ENCODE measurements at regions not wholly inside any gene's neighbourhood (a gene's known extent, or its start where the extent isn't known, plus 50 kb on each side); places are given as distances from the start of the nearest gene placed in this dataset.

DNA sequence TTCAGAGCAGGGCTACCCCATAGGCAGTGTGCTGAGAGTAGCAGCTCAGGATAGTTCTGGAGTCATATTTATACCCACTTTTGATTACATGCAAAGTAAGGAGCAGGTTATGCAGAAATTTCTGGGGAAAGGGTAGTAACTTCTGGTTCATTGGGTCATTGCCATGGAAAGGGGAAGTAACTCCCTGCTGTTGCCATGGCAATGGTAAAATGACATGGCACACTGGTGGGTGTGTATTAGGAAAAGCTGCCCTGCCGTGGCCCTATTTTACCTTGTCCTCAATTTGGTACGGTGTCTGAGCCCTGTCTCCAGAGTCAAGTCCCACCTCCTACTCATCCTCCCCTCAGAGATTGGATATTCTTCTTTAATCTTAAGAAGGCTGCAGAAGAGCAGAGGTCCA is 526.7 kb upstream of the TYRP1 start:
- peak; percentile 40 to 49 for DNase-seq

DNA sequence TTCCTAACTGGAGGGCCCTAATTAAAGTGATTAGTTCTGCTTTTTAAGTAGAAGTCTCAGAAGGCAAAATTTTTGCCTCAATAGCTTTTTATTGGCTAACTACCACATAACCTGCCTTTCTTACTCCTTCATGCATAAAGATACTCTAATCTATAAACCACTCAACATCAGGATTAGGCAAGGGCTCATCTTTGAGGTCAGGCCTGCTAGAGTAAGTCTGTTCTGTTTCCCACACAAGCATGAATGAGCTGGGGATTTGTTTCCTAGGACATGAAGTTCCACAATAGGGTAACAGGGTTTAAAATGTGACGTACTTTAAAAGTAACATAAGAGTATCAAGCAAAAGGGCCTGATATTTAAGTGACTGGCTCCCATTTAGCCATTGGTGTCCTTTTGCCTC is 522.7 kb upstream of the TYRP1 start:
- no peak for DNase-seq

DNA sequence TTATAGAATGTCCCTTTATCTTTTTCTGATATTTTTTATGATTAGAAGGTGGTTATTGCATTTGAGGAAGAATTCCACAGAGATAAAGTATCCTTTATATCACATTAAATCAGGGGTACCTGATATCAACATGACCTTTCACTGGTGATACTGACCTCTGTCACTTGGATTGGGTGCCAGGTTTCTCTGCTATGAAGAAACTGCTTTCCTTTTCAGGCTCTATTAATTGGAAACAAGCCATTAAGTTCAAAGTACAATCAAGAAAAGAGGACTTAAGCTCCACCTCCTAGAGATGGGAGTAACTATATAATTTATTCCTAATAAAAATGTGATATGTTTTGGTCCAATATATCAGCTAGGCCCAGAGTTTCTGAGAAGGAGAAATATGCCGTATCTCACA is 514.6 kb upstream of the TYRP1 start:
- DNase-seq, result no peak

DNA sequence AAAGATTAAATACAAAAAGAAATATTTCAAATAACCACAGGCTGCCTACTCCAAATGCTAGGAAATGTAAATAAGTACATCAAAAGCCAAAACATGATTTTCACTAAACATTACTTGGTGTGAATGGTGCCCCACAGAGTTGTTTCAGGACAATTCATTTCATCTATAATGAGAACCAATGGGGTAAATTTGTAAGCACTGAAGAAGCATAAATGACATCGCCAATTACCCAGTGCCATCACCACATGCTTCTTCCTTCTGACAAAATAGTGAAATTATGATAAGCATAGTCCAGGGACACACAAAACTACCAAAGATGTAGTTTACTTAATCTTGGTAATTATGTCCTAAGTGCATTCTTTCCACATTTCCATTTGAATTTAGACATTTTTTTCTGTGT is 510.4 kb upstream of the TYRP1 start:
- no peak for DNase-seq

DNA sequence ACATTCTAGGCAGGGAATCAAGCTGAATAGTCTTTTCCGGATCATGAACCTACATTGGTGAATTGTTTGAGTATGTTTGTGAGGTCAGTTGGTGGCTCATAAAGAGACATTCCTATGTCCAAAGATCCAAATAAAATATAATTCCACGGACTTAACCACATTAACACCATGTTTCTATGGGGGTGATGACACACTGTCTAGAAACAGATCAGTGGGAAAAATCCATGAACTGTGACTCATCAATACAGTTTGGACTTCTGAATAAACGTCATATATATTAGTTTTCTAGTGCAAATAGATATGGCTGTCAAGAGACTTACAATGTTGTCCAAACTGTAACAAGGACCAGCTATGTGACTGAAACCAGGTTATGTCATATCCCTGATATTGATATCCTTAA is 509.9 kb upstream of the TYRP1 start:
- no peak for DNase-seq

DNA sequence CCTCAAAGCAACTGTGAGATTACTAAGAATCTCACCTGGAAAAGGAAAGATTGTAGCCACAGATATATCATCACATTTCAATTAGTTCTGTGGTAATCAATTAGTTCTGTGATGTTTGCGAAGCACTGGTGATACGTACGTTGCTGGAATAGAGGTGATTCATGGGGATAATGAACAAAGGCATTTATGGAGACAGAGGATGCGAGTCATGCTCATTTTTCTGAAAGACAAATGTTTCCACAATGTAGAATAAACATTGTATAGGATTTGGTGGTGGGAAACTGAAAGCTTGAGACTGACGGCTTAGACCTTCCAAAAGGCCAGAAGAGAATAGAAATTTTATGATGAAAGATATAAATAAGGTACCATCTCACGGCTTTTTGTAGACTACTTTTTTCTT is 507.3 kb upstream of the TYRP1 start:
- no peak for DNase-seq

DNA sequence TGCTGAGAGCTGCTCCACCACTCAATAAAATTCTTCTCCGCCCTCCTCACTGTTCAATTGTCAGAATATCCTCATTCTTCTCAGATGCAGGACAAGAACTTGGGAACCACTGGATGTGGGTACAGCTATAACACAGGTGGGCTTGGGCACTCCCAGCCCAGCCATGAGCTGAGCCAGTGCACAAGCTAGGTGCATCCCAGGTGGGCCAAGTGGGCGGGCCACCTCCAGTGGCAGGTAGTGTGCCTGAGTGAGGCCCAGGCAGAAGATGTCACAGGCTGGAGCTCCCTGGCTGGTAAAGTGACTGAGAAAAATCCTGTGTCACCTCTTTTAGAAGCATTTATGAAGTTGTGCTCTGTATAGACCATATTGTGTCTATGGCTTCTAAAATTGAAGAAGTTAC is 501.6 kb upstream of the TYRP1 start:
- no peak for DNase-seq

DNA sequence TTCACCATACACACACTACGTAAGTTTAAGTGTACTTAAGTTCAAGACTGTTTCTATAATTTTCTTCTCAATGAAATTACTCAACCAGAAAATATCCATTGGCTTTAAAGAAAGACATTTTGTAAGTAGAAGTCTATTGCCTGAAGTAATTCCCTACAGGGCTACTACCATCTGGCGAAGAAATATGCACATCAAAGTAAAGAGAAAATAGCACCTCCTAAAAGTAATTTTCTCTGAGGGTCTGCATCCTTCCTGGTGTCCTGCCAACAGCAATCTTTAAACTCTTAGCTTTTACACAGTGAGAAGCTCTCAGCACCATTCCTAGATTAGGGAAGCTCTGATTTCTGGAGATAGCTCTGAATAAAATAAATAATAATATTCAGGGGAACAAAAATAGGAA is 498.5 kb upstream of the TYRP1 start:
- no peak for DNase-seq

DNA sequence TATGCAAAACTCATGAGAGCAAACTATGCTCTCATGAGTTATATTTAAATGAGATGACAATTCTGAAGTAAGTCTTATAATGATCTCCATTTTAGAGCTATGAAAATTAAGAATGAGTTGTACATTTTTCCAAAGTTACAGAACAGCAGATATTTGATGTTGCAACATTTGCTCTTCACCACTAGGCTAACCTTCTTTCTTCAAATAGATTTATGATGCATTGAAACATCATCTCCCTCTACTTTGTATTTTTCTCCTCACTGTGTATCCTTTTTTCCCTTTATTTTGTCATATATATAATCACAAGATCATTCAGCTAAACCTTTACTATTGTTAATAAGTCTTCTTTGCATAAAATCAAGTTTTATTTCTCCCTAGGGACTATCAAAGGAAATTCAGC is 497.7 kb upstream of the TYRP1 start:
- DNase-seq, result no peak

DNA sequence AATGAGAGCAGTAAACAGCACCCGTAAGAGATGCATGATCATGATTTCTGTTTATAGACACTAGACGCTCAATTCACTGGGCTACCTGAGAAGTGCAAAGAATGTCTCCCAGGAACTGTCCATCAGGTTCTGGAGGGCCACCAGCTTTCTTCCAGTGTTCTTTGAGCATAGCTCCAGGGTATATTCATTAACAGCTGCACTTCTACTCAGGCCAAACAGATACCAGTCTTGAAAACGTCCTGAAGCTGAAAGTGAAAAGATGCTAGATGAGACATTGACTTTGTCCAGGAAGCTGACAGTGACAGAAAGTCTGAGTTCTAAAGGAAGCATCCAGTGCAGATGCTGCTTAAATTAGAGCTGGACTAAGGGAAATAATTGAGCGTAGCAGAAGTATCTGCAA is 488.7 kb upstream of the TYRP1 start:
- DNase-seq, result no peak

DNA sequence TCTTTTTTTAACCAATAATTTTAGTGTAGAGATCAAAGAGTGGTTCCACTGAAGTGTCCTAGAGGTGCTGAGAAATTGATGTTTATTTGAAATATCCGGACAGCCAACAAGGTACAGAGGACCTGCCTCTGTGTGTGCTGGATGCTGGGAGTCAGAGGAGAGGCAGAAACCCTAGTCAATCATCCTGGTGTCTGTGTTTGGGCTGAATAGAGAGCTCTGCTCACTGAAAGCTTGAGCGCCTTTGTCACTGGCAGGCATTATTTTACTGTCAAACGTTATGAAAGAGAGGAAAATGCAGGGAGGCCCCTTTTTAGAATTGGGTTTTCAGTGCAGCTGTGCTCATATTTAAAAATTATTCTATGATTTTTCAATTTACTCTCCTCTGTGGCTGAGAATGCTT is 480.3 kb upstream of the TYRP1 start:
- no peak for DNase-seq

DNA sequence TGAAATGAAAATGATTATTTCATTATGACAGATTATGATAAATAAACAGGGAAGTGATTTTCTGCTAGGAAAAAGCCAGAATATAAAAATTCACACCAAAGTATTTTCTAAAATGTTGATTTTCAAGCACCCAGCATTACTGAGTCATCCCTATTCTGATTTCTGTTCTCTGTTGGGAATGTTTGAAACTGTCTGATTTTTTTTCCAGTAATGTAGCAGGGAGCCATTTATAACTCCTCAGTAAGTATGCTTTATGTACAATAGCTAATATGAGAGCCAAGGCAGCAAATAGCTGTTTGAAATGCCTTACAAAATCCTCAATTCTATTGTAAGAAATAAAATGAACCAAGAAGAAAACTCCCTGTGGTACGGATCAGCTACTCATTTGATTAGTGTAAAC is 471.7 kb upstream of the TYRP1 start:
- DNase-seq, result no peak

DNA sequence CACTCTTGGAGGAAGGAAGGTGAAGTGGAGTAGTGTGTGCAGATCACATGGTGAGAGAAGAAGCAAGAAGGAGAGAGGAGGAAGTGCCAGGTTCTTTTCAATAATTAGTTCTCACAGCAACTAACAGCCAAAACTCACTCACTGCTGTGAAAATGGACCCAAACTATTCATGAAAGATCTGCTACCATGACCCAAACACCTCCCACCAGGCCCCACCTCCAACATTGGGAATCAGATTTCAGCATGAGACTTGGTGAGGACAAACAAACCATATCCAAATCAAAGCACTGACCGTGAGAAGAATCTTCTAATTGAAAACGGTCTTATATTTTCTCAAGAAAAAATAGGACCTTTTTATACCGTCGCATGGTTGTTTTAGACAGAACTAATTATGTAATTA is 468.7 kb upstream of the TYRP1 start:
- no peak for DNase-seq

DNA sequence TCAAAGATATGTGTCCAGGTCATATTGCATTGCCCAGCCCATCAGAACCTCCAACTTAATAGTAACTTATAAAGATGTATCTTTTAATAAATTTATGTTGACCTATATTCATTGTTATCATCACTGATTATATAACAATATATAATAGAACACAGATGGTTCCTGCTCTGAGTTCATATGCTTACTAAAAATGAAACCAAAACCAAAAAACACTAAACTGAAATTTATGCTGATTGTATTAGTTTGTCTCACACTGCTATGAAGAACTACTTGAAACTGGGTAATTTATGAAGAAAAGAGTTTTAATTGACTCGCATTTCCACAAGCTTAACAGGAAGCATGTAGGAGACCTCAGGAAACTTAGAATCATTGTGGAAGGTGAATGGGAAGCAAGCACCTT is 462.5 kb upstream of the TYRP1 start:
- no peak for DNase-seq

DNA sequence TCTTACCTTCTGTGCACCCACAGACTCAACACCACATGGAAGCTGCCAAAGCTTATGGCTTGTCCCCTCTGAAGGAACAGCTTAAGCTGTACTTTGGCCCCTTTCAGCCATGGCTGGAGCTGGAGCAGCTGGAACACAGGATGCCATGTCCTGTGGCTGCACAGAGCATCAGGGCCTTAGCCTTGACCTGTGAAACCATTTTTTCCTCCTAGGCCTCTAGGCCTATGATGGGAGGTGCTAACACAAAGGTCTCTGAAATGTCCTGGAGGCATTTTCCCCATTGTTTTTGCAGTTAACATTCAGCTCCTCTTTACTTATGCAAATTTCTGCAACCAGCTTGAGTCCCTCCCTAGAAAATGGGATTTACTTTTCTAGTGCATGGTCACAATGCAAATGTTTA is 461.4 kb upstream of the TYRP1 start:
- no peak for DNase-seq

DNA sequence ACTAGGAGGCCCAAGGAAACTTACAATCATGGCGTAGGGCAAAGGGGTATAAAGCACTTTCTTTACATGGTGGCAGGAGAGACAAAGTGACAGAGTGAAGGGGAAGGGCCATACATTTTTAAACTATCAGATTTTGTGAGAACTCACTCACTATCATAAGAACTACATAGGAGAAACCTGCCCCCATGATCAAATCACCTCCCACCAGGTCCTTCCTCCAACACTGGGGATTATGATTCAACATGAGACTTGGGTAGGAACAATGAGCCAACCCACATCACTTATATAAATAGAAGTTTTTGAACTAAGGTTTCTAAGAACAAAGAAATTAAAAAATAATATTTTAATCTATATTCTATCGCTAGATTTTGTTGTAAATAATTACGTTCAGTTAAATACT is 460.3 kb upstream of the TYRP1 start:
- DNase-seq, result no peak

DNA sequence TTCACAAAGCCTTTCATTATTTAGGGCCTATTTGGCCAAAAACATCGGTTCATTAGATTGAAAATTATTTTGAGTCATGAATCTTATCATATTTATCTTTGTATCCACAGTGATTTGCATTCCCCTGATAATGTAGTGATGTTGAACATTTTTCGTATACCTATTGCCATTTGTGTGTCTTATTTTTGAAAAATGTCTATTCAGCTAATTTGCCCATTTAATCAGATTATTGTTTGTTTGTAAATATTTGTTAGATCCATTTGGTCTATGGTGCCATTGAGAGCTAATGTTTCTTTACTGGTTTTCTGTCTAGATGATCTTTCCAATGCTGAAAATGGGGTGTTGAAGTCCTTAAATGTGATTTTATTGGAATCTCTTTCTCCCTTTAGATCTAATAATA is 439.2 kb upstream of the TYRP1 start:
- no peak for DNase-seq

DNA sequence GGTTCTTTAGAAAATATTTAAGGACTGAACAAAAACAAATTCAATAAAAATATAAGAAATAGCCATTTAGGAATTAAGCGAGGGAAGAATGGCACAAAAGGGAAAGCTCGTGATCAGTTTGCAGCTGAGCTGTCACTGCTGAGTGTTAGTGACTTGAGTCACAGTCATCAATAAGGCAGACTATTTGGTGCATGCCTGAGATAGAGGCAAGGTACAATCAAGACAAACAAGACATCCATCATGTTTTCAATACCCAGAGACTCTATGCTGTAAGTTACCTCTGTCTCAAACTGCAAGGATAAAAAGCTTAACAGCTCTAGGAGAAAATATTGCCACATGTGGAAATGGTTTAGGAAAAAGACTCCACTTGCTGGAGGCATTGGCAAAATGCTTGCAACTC is 426.4 kb upstream of the TYRP1 start:
- DNase-seq, result no peak

DNA sequence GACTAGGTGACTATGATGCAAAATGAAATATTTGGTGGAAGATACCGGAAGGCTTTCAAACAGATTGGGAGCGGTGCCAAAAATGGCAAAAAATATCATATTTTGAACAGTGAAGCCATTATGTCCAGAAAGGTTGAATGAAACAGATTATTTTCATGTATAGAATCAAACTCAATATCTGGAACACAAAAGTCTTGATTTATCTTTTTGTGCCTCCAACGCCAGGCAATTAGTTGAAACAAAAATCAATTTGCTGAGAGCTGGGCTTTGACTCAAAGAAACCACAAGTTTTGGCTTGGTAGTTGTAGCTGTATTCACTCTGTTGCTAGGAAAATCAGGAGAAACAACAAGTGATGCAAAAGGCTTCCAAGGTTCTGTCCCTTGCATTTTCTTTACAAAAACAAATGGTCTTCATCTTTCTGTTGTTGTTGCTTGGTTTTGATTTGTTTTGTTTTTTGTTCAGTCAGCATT is 421.7 kb upstream of the TYRP1 start:
- DNase-seq, result no peak

DNA sequence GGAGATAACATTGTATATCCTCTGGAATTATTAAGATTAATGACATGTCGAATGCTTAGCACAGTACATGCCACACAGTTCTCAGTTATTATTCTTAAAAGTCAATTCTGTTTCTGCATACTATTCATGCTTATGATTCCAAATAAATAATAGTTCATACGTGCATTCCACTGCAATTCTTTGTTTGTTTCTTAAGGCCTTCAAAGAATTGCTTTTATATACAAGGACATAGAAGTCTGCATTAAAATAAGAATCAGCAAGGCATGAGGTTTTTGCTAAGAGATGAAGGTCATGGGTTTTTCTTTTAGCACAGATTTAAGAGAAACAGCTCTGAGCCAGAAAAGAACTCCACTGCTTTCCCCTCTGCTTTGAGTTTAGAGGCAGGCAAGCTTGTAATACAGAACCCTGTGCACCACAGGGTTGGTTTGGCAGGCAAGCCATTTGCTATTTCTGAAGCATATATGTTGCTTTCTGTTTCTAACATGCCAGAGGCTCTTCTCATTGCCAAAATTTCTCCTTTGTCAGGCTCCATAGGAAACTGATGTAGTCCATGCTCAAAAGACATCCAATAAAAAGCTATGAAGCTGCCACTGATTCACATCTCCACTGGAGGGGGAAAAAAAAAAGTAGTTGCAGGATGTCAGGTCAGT is 420.6 kb upstream of the TYRP1 start:
- DNase-seq, result no peak

DNA sequence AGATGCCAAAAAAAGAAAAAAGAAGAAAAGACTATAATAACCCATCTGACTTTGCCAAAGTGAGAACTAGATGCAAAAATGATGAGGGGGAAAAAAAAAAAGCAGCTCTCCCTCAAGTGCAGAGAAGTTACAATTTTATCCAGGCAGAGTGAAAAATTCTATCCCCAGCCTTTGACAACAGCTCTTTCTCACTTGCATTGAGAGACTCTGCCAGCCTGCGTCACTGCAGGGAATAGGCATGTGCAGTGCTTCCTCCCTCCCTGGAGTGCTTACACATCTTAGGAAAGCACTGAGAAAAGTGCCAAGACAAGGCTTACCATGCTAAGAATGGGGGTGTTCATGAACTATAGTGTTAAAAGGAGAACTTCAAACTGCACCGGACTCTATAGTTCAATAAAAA is 418.6 kb upstream of the TYRP1 start:
- DNase-seq, result no peak

DNA sequence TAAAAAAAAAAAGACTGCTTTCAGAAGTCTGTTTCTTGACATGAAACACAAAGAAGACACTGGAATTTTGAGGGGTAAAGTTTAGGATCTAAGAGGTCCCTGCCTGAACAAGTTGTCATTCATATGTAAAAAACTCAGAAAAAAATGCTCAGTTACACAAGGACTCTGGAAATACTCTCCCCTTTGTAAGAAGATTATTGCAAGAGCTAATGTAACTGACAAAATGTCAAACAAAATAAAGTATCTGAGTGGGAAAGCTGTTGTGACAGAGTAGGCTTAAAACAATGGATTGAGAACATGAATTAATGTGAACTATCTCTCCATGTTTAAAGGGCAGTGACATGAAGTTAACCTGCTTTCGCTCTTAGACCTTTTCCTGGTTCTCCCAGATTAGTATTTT is 416.7 kb upstream of the TYRP1 start:
- DNase-seq, result no peak

DNA sequence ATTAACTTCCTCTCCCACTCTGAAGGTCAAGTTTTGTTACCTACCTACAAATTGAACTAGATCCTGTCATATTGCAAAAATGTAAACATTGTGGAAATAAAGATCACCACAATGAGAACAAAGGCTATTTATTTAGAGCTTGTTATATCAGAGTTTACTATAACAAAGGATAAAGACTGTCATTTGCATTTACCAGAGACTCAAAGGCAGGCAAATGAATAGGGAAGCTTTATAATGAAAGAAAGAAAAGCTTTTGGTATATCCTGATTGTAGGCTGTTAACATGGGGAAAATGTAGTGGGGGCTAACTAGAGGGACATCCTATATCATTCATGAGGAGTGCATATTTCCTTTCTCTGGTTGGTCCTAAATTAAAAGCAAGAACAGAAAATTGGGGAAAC is 403.5 kb upstream of the TYRP1 start:
- DNase-seq, result no peak

DNA sequence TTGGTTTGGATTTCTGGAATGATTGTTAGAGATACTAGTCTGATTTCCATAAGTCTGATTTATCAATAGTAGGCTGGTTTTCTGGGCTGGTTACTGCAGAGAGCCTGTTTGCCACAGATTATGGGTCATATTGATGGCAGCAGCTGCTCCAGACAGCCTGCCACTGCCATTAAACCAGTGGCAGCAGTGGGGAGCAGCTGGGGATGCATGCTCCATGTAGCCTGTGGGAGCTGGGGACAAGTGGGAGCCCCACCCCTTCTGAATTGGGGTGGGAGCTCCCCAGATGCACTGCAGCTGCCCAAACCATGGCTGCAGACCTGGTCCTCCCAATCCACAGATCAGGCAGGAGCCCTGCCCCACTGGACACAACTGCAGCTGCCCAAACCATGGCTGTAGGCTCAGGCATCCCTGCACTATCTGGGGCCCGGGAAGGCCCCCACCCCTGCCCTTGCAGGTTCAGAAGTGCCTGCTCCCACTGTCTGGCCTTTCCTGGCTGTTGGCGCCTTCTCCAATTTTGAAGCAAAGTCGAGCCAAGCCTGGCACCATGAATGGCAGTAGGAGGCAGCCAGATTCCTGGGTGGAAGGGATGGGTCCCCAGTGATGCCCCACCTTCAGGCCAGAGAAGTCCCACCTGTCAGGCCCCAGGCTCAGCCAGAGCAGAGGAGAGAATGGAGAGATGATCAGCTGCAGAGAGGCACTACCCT is 402.9 kb upstream of the TYRP1 start:
- no peak for DNase-seq

DNA sequence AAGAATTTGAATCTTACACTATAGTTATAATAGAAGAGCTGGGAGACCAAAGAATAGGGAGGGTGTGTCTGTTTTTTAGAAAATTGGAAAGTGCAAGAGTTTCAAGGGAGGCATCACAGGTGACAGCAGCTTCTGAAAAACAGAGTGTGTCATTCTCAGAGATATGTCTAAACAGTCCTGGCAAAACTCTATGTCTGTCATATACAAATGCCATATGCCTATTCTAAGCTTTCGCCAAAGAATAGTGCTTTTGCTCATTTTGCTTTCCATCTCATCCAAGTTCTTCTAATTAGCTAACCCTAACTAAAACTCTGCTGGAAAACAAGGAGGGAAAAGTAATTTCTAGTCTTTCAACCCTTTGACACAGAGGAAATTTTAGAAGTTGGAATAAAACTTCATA is 388.0 kb upstream of the TYRP1 start:
- no peak for DNase-seq

Measured in inflammatory macrophage (primary cell).